ENCODE measurements at regions not wholly inside any gene's neighbourhood (a gene's known extent, or its start where the extent isn't known, plus 50 kb on each side); places are given as distances from the start of the nearest gene placed in this dataset.

GRCh38 chr14:80004871-80005270 is 206.4 kb downstream of the DIO2 start:
- ATAC-seq = no peak
- intact Hi-C loops (cut with DNase I) = no loop called here

DNA sequence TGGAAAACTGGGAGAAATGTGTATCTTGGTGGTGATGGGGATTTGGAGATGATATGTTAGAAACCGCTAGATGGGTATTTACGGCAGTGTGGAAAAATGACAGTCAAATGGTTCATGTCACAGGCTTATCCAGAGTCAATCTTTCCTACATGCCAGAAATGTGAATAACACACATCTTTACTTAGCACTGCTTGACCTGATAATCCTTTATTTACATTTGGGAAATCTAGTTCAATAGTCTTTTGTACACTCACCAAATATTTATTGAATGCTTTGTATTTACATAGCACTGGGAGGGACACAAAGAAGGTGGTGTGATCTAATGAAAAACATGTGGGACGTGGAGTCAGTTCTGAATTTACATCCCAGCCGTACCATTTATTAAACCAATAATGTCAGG is 208.2 kb downstream of the DIO2 start:
- Histone ChIP-seq H3K27ac (ENCODE audit: low read length) (no peak overlapping the region), H3K4me3 (ENCODE audit: low read length) (no peak overlapping the region), H3K4me1 (ENCODE audit: control insufficient read depth, insufficient read depth, low read length) (no peaks in the 10 kb centered on the region), H3K27me3 (ENCODE audit: control insufficient read depth, insufficient read depth) (no peaks in the 10 kb centered on the region), H3K9me3 (ENCODE audit: control insufficient read depth, low read length) (no peaks in the 10 kb centered on the region)
- intact Hi-C loops (cut with DNase I) = no loop called here
- 88% methylated on average over 4 of the region's 4 CpGs for WGBS
- DNase-seq = no peak
- ATAC-seq = no peak

More at GRCh38 chr14:80004871-80005270, 206.4 kb downstream of the DIO2 start:
- WGBS = 90% methylated on average over 3 of the region's 3 CpGs
- H3K27ac ChIP-seq (ENCODE audit: low read length) = no peak overlapping the region
- H3K9me3 ChIP-seq (ENCODE audit: control insufficient read depth, low read length) = no peaks in the 10 kb centered on the region
- H3K4me1 ChIP-seq (ENCODE audit: control insufficient read depth, insufficient read depth, low read length) = no peaks in the 10 kb centered on the region
- H3K4me3 ChIP-seq (ENCODE audit: low read length) = no peak overlapping the region
- H3K27me3 ChIP-seq (ENCODE audit: control insufficient read depth, insufficient read depth) = no peaks in the 10 kb centered on the region
- DNase-seq = no peak

GRCh38 chr14:79997509-79998208 is 213.6 kb downstream of the DIO2 start:
- ATAC-seq = no peak
- Histone ChIP-seq H3K4me3 (ENCODE audit: low read length) (no peak overlapping the region), H3K27me3 (ENCODE audit: control insufficient read depth, insufficient read depth) (no peaks in the 10 kb centered on the region), H3K4me1 (ENCODE audit: control insufficient read depth, insufficient read depth, low read length) (no peaks in the 10 kb centered on the region), H3K27ac (ENCODE audit: low read length) (no peak overlapping the region), H3K9me3 (ENCODE audit: control insufficient read depth, low read length) (no peaks in the 10 kb centered on the region)
- 68% methylated on average over 4 of the region's 4 CpGs for WGBS
- no peak for DNase-seq
- intact Hi-C loops (cut with DNase I) = no loop called here

DNA sequence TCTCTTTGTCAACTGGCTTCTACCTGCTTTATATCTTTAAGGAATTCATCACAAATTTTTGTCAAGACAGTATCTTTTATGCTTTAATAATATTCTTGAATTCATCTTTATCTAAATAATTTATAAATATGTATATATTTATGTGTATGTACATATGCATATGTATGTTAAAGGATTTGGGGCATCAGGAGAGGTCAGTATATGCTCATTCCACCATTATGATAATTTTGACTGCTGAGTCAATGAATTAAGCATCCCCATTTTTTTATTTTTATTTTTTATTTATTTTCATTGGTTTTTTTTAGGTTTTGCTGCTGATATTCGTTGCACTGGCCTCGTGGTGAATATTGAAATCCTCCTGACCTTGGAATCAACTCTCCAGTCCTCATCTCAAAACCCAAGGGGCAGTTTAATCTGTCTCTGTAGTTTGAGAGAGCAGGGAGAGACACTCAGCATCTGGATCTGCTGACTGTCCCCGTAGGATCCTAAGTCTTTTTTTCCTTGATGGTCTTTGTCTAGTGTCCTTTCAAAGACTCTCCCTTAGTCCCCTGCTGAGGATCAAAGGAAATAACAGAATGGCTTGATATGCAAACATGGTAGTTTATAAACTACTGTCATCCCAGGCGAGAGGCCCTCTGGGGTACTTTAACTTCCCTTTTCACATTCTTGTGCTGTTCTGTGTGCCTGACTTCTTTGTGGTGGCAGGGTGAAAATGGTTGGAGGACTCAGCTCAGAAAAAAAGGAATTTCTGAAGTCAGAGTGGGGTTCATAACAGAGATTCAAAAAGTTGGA is 218.7 kb downstream of the DIO2 start:
- H3K4me1 ChIP-seq (ENCODE audit: control insufficient read depth, insufficient read depth, low read length) = no peaks in the 10 kb centered on the region
- no peaks in the 10 kb centered on the region for H3K9me3 ChIP-seq (ENCODE audit: control insufficient read depth, low read length)
- H3K27ac ChIP-seq (ENCODE audit: low read length) = no peak overlapping the region
- DNase-seq (no peak), ATAC-seq (no peak)
- intact Hi-C loops (cut with DNase I) = no loop called here
- H3K27me3 ChIP-seq (ENCODE audit: control insufficient read depth, insufficient read depth) = no peaks in the 10 kb centered on the region
- no peak overlapping the region for H3K4me3 ChIP-seq (ENCODE audit: low read length)
- 26% methylated on average over 4 of the region's 4 CpGs for WGBS

DNA sequence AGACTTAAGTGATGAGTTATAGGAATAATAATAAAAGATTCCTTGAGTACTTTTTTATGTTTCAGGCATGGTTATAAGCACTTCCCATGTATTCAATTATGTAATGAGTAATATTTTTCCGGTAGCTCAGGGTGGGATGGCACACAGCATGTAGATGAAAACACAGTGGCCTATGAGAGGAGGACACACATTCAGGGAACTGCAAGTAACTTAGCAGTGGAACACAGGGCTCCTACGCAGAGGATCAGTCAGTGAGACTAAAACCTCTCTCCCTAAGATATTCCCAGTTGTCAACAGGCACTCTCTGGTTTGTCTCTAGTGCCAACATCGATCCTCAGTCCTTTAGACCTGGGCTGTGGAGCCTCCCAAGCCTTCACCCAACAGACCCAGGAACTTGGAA is 219.4 kb downstream of the DIO2 start:
- no peaks in the 10 kb centered on the region for H3K27me3 ChIP-seq (ENCODE audit: control insufficient read depth, insufficient read depth)
- no peak overlapping the region for H3K27ac ChIP-seq (ENCODE audit: low read length)
- intact Hi-C loops (cut with DNase I) = no loop called here
- ATAC-seq (no peak), DNase-seq (no peak)
- no peak overlapping the region for H3K4me3 ChIP-seq (ENCODE audit: low read length)
- 73% methylated on average over 3 of the region's 3 CpGs for WGBS
- no peaks in the 10 kb centered on the region for H3K4me1 ChIP-seq (ENCODE audit: control insufficient read depth, insufficient read depth, low read length)
- no peaks in the 10 kb centered on the region for H3K9me3 ChIP-seq (ENCODE audit: control insufficient read depth, low read length)

- ATAC-seq = no peak
- WGBS = 74% methylated on average over 2 of the region's 2 CpGs
These were observed 221.3 kb downstream of the DIO2 start for GRCh38 chr14:79989990-79990389.

DNA sequence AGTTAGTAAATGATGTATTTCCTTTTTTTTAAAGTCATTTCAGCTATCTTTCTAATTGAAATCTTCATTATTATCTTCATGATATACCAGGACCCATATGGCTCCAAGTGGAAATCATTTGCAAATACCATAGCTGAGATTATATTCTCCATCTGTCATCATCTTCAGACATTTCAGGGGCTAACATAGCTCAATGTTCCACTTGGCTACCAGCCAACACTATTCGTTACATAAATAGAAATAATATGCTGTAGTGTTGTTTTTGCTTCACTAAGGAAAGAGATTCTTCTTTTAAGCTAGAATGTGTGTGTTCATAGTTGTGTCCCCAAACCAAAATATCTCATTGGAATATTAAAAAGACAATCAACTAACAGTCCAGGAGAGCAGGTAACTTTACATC is 225.1 kb downstream of the DIO2 start:
- Histone ChIP-seq H3K27ac (ENCODE audit: low read length) (no peak overlapping the region), H3K9me3 (ENCODE audit: control insufficient read depth, low read length) (no peaks in the 10 kb centered on the region), H3K27me3 (ENCODE audit: control insufficient read depth, insufficient read depth) (no peaks in the 10 kb centered on the region), H3K4me3 (ENCODE audit: low read length) (no peak overlapping the region), H3K4me1 (ENCODE audit: control insufficient read depth, insufficient read depth, low read length) (no peaks in the 10 kb centered on the region)
- no peak for DNase-seq
- no peak for ATAC-seq
- 19% methylated on average over 1 of the region's 1 CpG for WGBS
- intact Hi-C loops (cut with DNase I) = no loop called here

More at GRCh38 chr14:79989990-79990389, 221.3 kb downstream of the DIO2 start:
- no peaks in the 10 kb centered on the region for H3K9me3 ChIP-seq (ENCODE audit: control insufficient read depth, low read length)
- intact Hi-C loops (cut with DNase I) = no loop called here
- H3K27me3 ChIP-seq (ENCODE audit: control insufficient read depth, insufficient read depth) = no peaks in the 10 kb centered on the region
- no peak for DNase-seq
- no peak overlapping the region for H3K27ac ChIP-seq (ENCODE audit: low read length)
- no peaks in the 10 kb centered on the region for H3K4me1 ChIP-seq (ENCODE audit: control insufficient read depth, insufficient read depth, low read length)
- H3K4me3 ChIP-seq (ENCODE audit: low read length) = no peak overlapping the region

GRCh38 chr14:79972230-79972629 is 239.1 kb downstream of the DIO2 start:
- Histone ChIP-seq H3K9me3 (ENCODE audit: control insufficient read depth, low read length) (no peaks in the 10 kb centered on the region), H3K4me1 (ENCODE audit: control insufficient read depth, insufficient read depth, low read length) (no peaks in the 10 kb centered on the region), H3K27me3 (ENCODE audit: control insufficient read depth, insufficient read depth) (no peaks in the 10 kb centered on the region), H3K4me3 (ENCODE audit: low read length) (no peak overlapping the region), H3K27ac (ENCODE audit: low read length) (no peak overlapping the region)
- DNase-seq = no peak
- ATAC-seq = peak in 1 of 2 donors; percentile 36
- intact Hi-C loops (cut with DNase I) = no loop called here
- WGBS = 34% methylated on average over 1 of the region's 1 CpG

DNA sequence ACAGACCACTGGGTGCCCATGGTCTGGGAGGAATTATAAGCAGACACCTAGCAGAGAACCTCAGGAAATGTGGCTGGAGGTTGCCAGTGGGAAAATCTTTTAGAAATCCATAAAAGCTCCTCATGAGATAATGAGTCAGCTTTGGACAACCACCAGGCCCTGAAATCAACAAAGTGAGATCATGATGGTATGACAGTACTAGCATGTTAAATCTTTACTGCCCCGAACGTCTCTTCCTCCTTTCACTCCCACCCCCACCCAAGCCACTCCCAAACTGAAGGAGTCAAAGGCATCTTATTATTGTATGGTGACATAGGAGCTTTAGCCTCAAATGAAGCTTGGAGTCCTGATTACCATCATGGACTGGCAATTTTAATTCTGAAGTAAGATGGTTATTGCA is 240.0 kb downstream of the DIO2 start:
- intact Hi-C loops (cut with DNase I) = no loop called here
- Histone ChIP-seq H3K9me3 (ENCODE audit: control insufficient read depth, low read length) (no peaks in the 10 kb centered on the region), H3K4me3 (ENCODE audit: low read length) (no peak overlapping the region), H3K27ac (ENCODE audit: low read length) (no peak overlapping the region), H3K4me1 (ENCODE audit: control insufficient read depth, insufficient read depth, low read length) (no peaks in the 10 kb centered on the region), H3K27me3 (ENCODE audit: control insufficient read depth, insufficient read depth) (no peaks in the 10 kb centered on the region)
- no peak for ATAC-seq
- no peak for DNase-seq
- 60% methylated on average over 2 of the region's 2 CpGs for WGBS

DNA sequence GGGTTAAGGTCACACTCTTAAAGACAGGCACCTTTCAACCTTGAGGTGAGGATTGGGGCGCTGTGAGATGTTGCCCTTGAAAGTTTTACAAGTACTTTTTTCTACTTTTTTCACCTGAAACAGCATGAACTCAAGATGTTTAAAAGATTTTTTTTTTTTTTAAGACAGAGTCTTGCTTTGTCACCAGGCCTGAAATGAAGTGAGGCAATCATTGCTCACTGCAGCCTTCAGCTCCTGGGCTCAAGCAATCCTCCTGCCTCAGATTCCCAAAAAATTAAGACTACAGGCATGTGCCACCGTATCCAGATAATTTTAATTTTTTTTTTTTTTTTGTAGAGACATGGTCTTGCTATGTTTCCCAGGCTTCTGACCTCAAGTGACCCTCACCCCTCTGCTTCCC is 243.9 kb downstream of the DIO2 start:
- Histone ChIP-seq H3K4me1 (ENCODE audit: control insufficient read depth, insufficient read depth, low read length) (no peaks in the 10 kb centered on the region), H3K27me3 (ENCODE audit: control insufficient read depth, insufficient read depth) (no peaks in the 10 kb centered on the region), H3K27ac (ENCODE audit: low read length) (no peak overlapping the region), H3K4me3 (ENCODE audit: low read length) (no peak overlapping the region), H3K9me3 (ENCODE audit: control insufficient read depth, low read length) (no peaks in the 10 kb centered on the region)
- 33% methylated on average over 2 of the region's 2 CpGs for WGBS
- DNase-seq = no peak
- ATAC-seq = peak in 1 of 2 donors; percentile 50
- intact Hi-C loops (cut with DNase I) = no loop called here

GRCh38 chr14:79967001-79967400 is 244.3 kb downstream of the DIO2 start:
- DNase-seq (no peak), ATAC-seq (no peak)
- H3K27ac ChIP-seq (ENCODE audit: low read length) = no peak overlapping the region
- intact Hi-C loops (cut with DNase I) = no loop called here
- no peaks in the 10 kb centered on the region for H3K9me3 ChIP-seq (ENCODE audit: control insufficient read depth, low read length)
- H3K27me3 ChIP-seq (ENCODE audit: control insufficient read depth, insufficient read depth) = no peaks in the 10 kb centered on the region
- no peaks in the 10 kb centered on the region for H3K4me1 ChIP-seq (ENCODE audit: control insufficient read depth, insufficient read depth, low read length)
- no peak overlapping the region for H3K4me3 ChIP-seq (ENCODE audit: low read length)

Measured in right cardiac atrium (tissue), 5 donors.